Activated CD8-positive, alpha-beta memory T cell treated with anti-CD3 and anti-CD28 coated beads, Interleukin-2, amount 50 U/mL, for 4 hours (primary cell): ENCODE measurements at regions not wholly inside any gene's neighbourhood (a gene's known extent, or its start where the extent isn't known, plus 50 kb on each side); places are given as distances from the start of the nearest gene placed in this dataset.

Experiments
- DNase-seq: peaks from one replicate; pipeline ENCODE4 v3.0.0-alpha.2; 2020

DNA sequence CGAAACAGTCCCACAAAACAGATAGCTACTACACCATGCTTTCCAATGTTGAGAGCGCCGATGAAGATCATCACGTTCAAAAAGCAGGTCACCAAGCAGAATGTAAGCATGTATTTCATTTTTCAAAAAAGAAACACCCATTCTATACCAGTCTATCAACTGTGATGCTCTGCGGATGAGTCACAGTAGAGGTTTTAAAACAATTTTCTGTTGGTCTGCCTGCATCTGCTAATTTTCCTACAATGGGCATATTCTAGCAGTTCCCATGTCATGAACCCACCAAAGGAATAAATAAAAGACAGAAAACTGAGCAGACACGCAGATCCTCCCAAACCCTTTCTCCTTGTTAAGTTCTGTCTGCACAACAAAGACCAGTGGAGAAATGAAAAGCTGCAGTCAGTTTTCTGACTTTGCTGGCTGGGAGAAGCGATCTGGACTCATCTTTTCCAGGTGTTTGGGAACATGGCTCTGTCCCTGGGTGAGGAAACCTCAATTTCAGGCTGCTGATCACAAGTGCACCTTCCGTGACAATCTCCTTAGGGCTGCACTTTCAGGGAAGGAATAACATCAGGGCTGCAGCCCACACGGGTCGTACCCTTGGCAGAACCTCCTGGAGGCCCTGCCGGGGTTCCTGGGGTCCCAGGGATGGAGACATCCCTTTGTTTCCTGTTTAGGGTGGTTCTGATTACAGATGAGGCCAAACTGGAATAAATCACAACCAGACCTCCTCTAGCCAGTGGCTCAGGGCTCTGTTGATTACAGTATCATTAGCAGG, 200.1 kb downstream of the BMP7 start:
- DNase-seq, result no peak

DNA sequence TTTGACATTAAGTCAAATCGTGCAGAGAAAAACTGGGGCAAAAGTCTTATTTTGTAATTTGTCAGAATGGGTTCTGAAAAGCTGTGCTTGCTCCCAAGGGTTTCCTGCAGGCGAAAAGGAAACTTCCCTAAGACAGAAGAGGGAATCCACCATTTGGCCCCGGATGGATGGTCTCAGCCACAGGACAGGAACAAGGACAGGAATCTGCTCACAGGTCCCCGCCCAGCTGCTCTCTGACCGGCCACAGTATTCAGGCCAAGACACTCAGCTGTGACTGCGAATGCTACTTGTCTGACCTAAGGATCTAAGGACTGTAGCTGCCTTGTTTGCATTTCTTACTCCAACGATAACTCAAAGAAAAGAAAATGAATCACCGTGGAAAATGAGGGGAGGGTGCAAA, 197.0 kb downstream of the BMP7 start:
- no peak for DNase-seq

- DNase-seq, result no peak
Observed at GRCh38 chr20:57070296-57070695, 196.1 kb downstream of the BMP7 start.

- no peak for DNase-seq
Observed at GRCh38 chr20:57071283-57071731, 195.1 kb downstream of the BMP7 start.

DNA sequence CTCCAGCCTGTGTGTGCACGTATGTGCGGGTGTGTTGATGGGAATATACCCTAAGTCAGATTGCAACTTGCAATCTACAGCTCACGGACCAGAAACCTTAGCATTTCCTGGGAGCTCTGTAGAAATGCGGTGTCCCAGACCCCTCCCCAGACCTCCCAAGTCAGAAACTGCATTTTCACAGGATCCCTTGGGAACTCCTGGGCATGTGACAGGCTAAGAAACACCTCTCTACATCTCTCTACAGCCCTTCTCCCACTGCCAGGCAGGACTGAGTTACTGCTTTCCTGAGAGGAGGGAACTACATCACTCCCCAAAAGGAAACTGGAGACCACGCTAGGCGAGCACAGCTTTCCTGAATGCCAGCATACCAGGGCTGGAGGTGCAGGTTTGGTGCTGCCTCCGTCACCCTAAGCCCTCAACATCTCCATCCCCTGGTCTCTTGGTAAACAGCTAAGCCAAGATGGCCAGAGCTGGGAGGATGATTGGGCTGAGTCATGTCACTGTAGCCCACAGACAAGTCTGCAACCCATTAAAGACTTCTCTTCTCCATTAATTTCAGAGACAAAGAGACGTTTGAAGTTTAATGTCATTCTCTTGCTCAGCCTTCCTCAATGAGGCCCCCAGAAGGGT, 194.4 kb downstream of the BMP7 start:
- DNase-seq, result no peak

DNA sequence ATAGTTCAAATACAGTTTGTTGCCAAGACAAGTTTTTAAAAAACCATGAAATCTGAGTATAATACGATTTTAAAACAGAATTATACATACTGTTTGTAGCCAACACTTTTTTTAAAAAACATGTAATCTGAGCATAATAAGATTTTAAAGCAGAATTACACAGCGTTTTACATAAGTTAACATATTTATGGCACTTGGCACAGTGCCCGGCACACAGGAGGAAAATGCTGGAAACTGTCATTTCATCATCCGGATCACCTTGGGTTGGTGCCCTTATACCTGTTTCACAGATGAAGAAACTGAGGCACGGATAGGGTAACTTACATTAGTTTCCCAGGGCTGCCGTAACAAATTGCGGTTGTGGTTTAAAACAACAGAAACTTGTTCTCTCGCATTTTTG, 193.0 kb downstream of the BMP7 start:
- no peak for DNase-seq

DNA sequence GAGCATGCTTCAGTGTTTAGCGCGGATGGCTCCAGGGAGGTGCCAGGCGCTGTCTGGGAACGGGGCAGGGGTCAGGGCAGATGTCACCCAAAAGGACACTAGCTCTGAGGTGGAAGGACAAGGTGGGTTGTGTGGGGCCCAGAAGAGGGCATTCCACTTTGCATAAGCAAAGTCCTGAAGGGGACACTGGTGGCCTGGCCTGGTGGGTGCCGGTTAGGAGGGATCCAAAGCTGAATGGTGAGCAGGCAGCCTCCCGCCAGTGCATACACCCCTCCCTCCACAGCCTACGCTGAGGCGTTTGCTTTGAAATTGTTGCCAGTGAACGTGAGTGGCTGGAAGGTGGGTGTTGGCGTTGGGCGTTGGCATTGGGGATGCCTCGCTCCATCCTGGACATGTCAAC, 192.1 kb downstream of the BMP7 start:
- DNase-seq, result no peak

- DNase-seq, result no peak
Observed at GRCh38 chr20:57075181-57075580, 191.3 kb downstream of the BMP7 start.

DNA sequence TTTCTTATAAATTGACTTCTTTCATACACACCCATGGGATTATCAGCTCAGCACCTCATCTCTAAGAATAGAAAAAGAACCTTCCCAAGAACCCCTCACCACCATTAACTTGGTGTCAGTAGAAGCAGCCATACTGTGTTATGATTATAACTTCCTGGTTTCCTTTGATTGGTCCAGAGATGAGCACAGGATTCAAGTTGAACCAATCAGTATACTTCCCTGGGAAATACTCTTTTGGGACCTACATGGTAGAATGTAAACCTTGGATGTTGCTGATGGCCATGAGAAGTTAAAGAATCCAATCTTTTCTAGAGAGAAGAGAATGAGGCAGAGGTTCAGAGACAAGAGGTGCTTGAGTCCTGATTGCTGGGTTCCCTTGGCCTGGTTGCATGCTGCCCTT, 190.8 kb downstream of the BMP7 start:
- DNase-seq, result no peak

DNA sequence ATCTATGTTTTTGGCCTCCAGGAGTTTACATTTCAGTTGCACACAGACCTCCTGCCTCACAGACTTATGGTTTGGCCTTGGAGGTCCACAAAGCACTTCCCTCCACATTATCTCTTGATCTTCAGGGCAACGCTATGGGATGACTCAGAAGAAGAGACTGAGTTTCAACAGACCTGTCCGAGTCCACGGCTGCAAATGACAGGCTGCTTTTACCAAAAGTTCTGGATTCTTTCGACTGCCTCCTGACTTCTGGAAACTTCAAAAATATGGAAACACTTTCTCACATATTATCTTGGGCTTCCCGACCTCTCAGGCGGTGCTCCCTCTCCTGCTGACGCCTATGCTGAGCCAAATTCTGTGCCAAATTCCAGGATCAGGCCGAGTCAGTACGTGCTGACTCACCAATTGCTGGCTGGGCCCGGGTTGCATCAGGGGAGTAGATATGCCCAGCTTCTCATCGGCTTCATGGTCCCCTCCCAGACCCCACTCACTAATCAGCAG, 190.2 kb downstream of the BMP7 start:
- DNase-seq, result no peak

- no peak for DNase-seq
Observed at GRCh38 chr20:57076951-57077350, 189.5 kb downstream of the BMP7 start.

GRCh38 chr20:57078116-57078515, 188.3 kb downstream of the BMP7 start:
- no peak for DNase-seq

DNA sequence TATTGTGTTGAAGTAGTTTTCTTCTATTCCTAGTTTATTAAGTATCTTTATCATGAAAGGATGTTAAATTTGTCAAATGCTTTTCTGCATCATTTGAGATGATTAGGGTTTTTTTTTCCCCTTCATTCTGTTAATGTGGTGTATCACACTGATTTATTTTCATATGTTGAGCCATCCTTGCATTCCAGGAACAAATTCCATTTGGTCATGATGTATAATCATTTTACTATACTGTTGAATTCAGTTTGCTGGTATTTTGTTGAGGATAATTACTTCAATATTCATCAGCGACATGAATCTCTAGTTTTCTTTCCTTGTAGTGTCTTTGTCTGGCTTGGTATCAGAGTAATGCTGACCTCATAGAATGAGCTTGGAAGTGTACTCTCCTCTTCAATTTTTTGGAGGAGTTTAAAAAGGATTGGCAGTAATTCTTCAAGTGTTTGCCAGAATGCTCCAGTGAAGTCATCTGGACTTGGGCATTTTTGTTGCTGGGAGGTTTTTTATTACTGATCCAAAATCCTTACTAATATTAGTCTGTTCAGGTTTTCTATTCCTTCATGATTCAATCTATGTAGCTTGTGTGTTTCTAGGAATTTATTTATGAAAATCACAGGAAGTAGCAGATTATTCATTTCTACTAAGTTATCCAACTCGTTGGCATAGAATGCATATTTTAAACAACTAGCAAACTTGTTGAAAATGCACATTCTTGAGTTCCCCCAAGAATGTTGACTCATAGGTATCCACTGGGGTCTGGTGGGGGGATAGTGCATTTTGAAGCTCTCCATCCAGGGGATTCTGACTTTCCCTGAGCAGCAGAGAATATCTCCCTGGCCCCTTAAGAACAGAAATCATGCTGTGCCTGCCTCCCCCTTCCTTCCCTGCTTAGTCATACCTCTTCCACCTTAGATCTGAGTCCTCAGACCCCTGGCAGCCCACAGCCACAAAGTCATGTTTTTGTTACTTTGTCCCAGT, 187.1 kb downstream of the BMP7 start:
- DNase-seq, result no peak

DNA sequence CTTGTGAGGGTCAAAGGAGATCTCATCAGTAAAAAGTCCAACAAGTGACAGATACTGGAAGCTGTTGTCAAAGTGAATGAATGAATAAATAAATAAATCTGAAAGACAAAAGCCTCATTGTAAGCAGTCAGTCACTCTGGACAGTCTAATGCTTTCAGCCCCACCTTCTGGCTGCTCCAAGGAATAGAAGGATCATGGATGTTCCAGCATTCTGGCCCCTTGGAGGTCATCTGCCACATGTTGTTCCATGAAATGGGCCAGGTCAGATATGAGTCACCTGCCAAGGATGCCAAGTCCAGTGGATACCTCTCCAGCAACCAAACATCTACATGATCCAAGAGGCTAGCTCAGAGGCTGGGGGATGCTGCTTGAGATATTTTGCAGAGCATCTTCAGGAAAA, 185.6 kb downstream of the BMP7 start:
- no peak for DNase-seq

- DNase-seq, result no peak
Observed at GRCh38 chr20:57082357-57082945, 184.0 kb downstream of the BMP7 start.

GRCh38 chr20:57083072-57083471, 183.4 kb downstream of the BMP7 start:
- DNase-seq, result no peak

GRCh38 chr20:57086066-57086465, 180.4 kb downstream of the BMP7 start:
- no peak for DNase-seq

DNA sequence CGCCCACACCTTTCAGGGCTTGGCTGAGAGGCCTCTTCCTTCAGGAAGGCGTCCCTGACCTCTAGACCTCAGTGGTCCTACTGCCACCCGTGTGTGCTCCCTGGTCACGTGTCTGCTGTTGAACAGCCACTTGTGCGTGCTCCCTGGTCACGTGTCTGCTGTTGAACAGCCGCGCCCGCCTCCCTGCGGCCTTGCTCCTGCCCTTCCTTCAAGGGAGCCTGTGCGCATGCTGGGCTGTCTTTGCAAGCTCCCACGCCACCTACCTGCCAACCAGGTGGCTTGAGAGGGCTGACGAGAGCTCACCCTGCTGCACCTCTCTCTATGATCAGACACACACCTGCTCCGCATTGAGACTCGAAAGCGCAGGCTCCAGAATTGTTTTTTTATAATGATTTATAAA, 179.3 kb downstream of the BMP7 start:
- no peak for DNase-seq

GRCh38 chr20:57087705-57088104, 178.7 kb downstream of the BMP7 start:
- DNase-seq, result no peak

- no peak for DNase-seq
Observed at GRCh38 chr20:57088436-57088835, 178.0 kb downstream of the BMP7 start.

- DNase-seq, result peak; percentile 54
Observed at GRCh38 chr20:57089699-57090144, 176.7 kb downstream of the BMP7 start.
